IPS DF 4.7 (cell line): ENCODE measurements at regions not wholly inside any gene's neighbourhood (a gene's known extent, or its start where the extent isn't known, plus 50 kb on each side); places are given as distances from the start of the nearest gene placed in this dataset.
"Not testable (repeated sequence)": the region's sequence is repeated elsewhere in the genome, so short reads cannot be mapped to it uniquely, and the experiment has no call there.

ENCODE experiments used
- DNase-seq: peaks from one replicate; pipeline ENCODE4 v3.0.0-alpha.2; 2013; ENCODE audit warnings: low spot score; ENCODE audit errors: extremely low read depth

GRCh38 chr2:118576109-118576855 lies 271.2 kb downstream of the EN1 start:
- no peak for DNase-seq

GRCh38 chr2:118572380-118572779 lies 275.1 kb downstream of the EN1 start:
- not testable (repeated sequence) for DNase-seq

GRCh38 chr2:118569876-118570535 lies 277.4 kb downstream of the EN1 start:
- DNase-seq, result no peak

- no peak for DNase-seq
Measured at GRCh38 chr2:118568700-118569099, 278.7 kb downstream of the EN1 start.

- DNase-seq, result no peak
Measured at GRCh38 chr2:118565786-118566540, 281.5 kb downstream of the EN1 start.

GRCh38 chr2:118565301-118565700 lies 282.1 kb downstream of the EN1 start:
- no peak for DNase-seq

- DNase-seq, result no peak
Measured at GRCh38 chr2:118562144-118562543, 285.3 kb downstream of the EN1 start.

- DNase-seq, result no peak
Measured at GRCh38 chr2:118558846-118559245, 288.6 kb downstream of the EN1 start.

- DNase-seq, result no peak
Measured at GRCh38 chr2:118557791-118558190, 289.7 kb downstream of the EN1 start.

- no peak for DNase-seq
Measured at GRCh38 chr2:118557016-118557415, 290.4 kb downstream of the EN1 start.

GRCh38 chr2:118554616-118555015 lies 292.8 kb downstream of the EN1 start:
- DNase-seq, result no peak

GRCh38 chr2:118549503-118549902 lies 297.9 kb downstream of the EN1 start:
- DNase-seq, result no peak

GRCh38 chr2:118548880-118549488 lies 298.5 kb downstream of the EN1 start:
- DNase-seq, result no peak

- no peak for DNase-seq
Measured at GRCh38 chr2:118539290-118539689, 308.2 kb downstream of the EN1 start.

GRCh38 chr2:118536306-118536705 lies 311.1 kb downstream of the EN1 start:
- DNase-seq, result no peak

- no peak for DNase-seq
Measured at GRCh38 chr2:118535818-118536212, 311.6 kb downstream of the EN1 start.

GRCh38 chr2:118535171-118535817 lies 312.2 kb downstream of the EN1 start:
- no peak for DNase-seq

GRCh38 chr2:118530976-118531375 lies 316.5 kb downstream of the EN1 start:
- no peak for DNase-seq

- peak; percentile 64 for DNase-seq
Measured at GRCh38 chr2:118529908-118530599, 317.4 kb downstream of the EN1 start.

GRCh38 chr2:118527571-118527970 lies 319.9 kb downstream of the EN1 start:
- no peak for DNase-seq

GRCh38 chr2:118525346-118525745 lies 322.1 kb downstream of the EN1 start:
- no peak for DNase-seq
